GM23338 (cell line): ENCODE measurements at regions not wholly inside any gene's neighbourhood (a gene's known extent, or its start where the extent isn't known, plus 50 kb on each side); places are given as distances from the start of the nearest gene placed in this dataset.

ENCODE experiments used
- ATAC-seq: fragments of 200-7000 bp; cut with Tn5 transposase; 3 replicates; pipeline ENCODE4 v1.9.1; 2020
- DNase-seq: peaks from one replicate; pipeline ENCODE4 v3.0.0-alpha.2; 2015; ENCODE audit warnings: low spot score
- H2AFZ ChIP-seq: fragments of 200-600 bp; sonication (generic); 2 replicates; pipeline ENCODE4 v1.8.0; 2016; ENCODE audit warnings: antibody characterized with exemption, mild to moderate bottlenecking, moderate library complexity
- H3F3A ChIP-seq: fragments of 200-600 bp; sonication (generic); replicated peaks from 2 replicates; pipeline ENCODE4 v1.8.0; 2017; ENCODE audit warnings: antibody characterized with exemption, mixed run types, low read depth
- H3K27ac ChIP-seq: fragments of 200-600 bp; sonication (generic); 2 replicates; pipeline ENCODE4 v1.6.1; 2016; ENCODE audit warnings: low read depth
- H3K27me3 ChIP-seq: fragments of 200-600 bp; sonication (generic); 2 replicates; pipeline ENCODE4 v1.8.0; 2016; ENCODE audit warnings: mild to moderate bottlenecking, mixed run types, moderate library complexity; ENCODE audit not compliant: insufficient read depth
- H3K36me3 ChIP-seq: fragments of 200-600 bp; sonication (generic); 2 replicates; pipeline ENCODE4 v1.8.0; 2016; ENCODE audit warnings: mild to moderate bottlenecking; ENCODE audit not compliant: insufficient read depth
- H3K4me1 ChIP-seq: fragments of 200-600 bp; sonication (generic); 2 replicates; pipeline ENCODE4 v1.8.0; 2016; ENCODE audit warnings: mild to moderate bottlenecking, moderate library complexity; ENCODE audit not compliant: insufficient read depth
- H3K4me2 ChIP-seq: fragments of 200-600 bp; sonication (generic); 2 replicates; pipeline ENCODE4 v1.7.1; 2017; ENCODE audit warnings: mixed run types
- H3K4me3 ChIP-seq: fragments of 200-600 bp; sonication (generic); 2 replicates; pipeline ENCODE4 v1.6.1; 2016; ENCODE audit warnings: mixed run types
- H3K79me2 ChIP-seq: fragments of 200-600 bp; sonication (generic); replicated peaks from 2 replicates; pipeline ENCODE4 v1.8.0; 2017; ENCODE audit warnings: mild to moderate bottlenecking; ENCODE audit not compliant: insufficient read depth
- H3K9me2 ChIP-seq: fragments of 200-600 bp; sonication (generic); 2 replicates; pipeline ENCODE4 v1.8.0; 2017; ENCODE audit not compliant: insufficient read depth
- H4K20me1 ChIP-seq: fragments of 200-600 bp; sonication (generic); replicated peaks from 2 replicates; pipeline ENCODE4 v1.8.0; 2017; ENCODE audit warnings: mild to moderate bottlenecking; ENCODE audit not compliant: insufficient read depth
- H3K27ac Mint-ChIP-seq: 2 replicates; pipeline ENCODE4 v1.8.0; 2020; ENCODE audit warnings: inconsistent platforms, mild to moderate bottlenecking, moderate library complexity, mixed read lengths
- H3K27me3 Mint-ChIP-seq: 3 replicates; pipeline ENCODE4 v1.8.0; 2022; ENCODE audit warnings: low read depth, mild to moderate bottlenecking, moderate library complexity, mixed read lengths, inconsistent platforms; ENCODE audit not compliant: insufficient read depth, poor library complexity
- H3K36me3 Mint-ChIP-seq: 3 replicates; pipeline ENCODE4 v1.8.0; 2021; ENCODE audit warnings: low read depth, mild to moderate bottlenecking, inconsistent platforms, moderate library complexity, mixed read lengths
- H3K4me1 Mint-ChIP-seq: 3 replicates; pipeline ENCODE4 v1.8.0; 2020; ENCODE audit warnings: mild to moderate bottlenecking, inconsistent platforms, mixed read lengths
- H3K4me3 Mint-ChIP-seq: 3 replicates; pipeline ENCODE4 v1.8.0; 2021; ENCODE audit warnings: moderate library complexity, mild to moderate bottlenecking, inconsistent platforms, mixed read lengths
- H3K9me3 Mint-ChIP-seq: 3 replicates; pipeline ENCODE4 v1.8.0; 2020; ENCODE audit warnings: moderate library complexity, mild to moderate bottlenecking, inconsistent platforms, mixed read lengths
- CREB1 ChIP-seq: fragments of 250-450 bp; sonication (Bioruptor Pico); IDR thresholded peaks from 2 replicates; pipeline ENCODE4 v1.5.0; 2020; ENCODE audit warnings: low read depth, mild to moderate bottlenecking, moderate library complexity
- EZH2 ChIP-seq: fragments of 200-600 bp; sonication (generic); IDR thresholded peaks from one replicate; pipeline ENCODE4 v1.8.0; 2017; ENCODE audit warnings: antibody characterized with exemption, mild to moderate bottlenecking, low read depth; ENCODE audit not compliant: unreplicated experiment
- JUNB ChIP-seq: IDR thresholded peaks from one replicate; pipeline ENCODE4 v1.6.1; 2016; ENCODE audit warnings: antibody characterized with exemption; ENCODE audit not compliant: unreplicated experiment
- NANOG ChIP-seq: IDR thresholded peaks from 2 replicates; pipeline ENCODE4 v1.6.1; 2016; ENCODE audit warnings: antibody characterized with exemption, borderline replicate concordance
- POLR2AphosphoS5 ChIP-seq: IDR thresholded peaks from 2 replicates; pipeline ENCODE4 v1.6.1; 2016; ENCODE audit warnings: antibody characterized with exemption, low read depth
- REST ChIP-seq: IDR thresholded peaks from one replicate; pipeline ENCODE4 v1.6.1; 2018; ENCODE audit warnings: antibody characterized with exemption; ENCODE audit not compliant: unreplicated experiment
- ZNF331 ChIP-seq: fragments of 250-450 bp; sonication (Bioruptor Pico); IDR thresholded peaks from 2 replicates; pipeline ENCODE4 v1.5.0; 2020; ENCODE audit warnings: low read depth, mild to moderate bottlenecking, moderate library complexity
- ZNF462 ChIP-seq: fragments of 250-450 bp; sonication (Bioruptor Pico); IDR thresholded peaks from 2 replicates; pipeline ENCODE4 v1.5.0; 2020; ENCODE audit warnings: mild to moderate bottlenecking, moderate library complexity
- TF ChIP-seq, protein P1 (sequence below), 2 experiments: fragments of 200-600 bp in 1 of 2; sonication (generic) in 1 of 2; conservative IDR thresholded peaks; 2 replicates each; pipeline versions ENCODE4 v1.5.1 to v1.6.1; 2016 to 2017; ENCODE audit warnings: antibody characterized with exemption in 2 of 2, low read depth in 2 of 2, mild to moderate bottlenecking in 2 of 2, moderate library complexity in 1 of 2
- TF ChIP-seq, protein P2 (sequence below): IDR thresholded peaks from 2 replicates; pipeline ENCODE4 v1.6.1; 2016; ENCODE audit warnings: antibody characterized with exemption

- TF ChIP-seq ZNF462 (CRISPR knock-in tag) = no peak
- TF ChIP-seq, protein P1, sequence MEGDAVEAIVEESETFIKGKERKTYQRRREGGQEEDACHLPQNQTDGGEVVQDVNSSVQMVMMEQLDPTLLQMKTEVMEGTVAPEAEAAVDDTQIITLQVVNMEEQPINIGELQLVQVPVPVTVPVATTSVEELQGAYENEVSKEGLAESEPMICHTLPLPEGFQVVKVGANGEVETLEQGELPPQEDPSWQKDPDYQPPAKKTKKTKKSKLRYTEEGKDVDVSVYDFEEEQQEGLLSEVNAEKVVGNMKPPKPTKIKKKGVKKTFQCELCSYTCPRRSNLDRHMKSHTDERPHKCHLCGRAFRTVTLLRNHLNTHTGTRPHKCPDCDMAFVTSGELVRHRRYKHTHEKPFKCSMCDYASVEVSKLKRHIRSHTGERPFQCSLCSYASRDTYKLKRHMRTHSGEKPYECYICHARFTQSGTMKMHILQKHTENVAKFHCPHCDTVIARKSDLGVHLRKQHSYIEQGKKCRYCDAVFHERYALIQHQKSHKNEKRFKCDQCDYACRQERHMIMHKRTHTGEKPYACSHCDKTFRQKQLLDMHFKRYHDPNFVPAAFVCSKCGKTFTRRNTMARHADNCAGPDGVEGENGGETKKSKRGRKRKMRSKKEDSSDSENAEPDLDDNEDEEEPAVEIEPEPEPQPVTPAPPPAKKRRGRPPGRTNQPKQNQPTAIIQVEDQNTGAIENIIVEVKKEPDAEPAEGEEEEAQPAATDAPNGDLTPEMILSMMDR (conservative IDR thresholded peaks at IDR 0.05; ENCODE audit: low read depth in 2 of 2) = no peak
- no peak for TF ChIP-seq ZNF331 (CRISPR knock-in tag)
- no peak for TF ChIP-seq EZH2
Measured at GRCh38 chr2:8533923-8534322, 147.9 kb upstream of the ID2 start (continued).

- H3K27me3 Mint-ChIP-seq = peaks cover 8% of the 10 kb centered on the region
- H3K79me2 ChIP-seq = no peaks in the 10 kb centered on the region
- H3K4me1 ChIP-seq = no peaks in the 10 kb centered on the region
- H3K27me3 ChIP-seq = no peaks in the 10 kb centered on the region
- H4K20me1 ChIP-seq = no peaks in the 10 kb centered on the region
- H3K4me2 ChIP-seq = no peak overlapping the region
- no peak overlapping the region for H3K27ac ChIP-seq
- H3K36me3 ChIP-seq = no peaks in the 10 kb centered on the region
- H3K27ac Mint-ChIP-seq = no peak overlapping the region
- no peak for ATAC-seq
- DNase-seq = no peak
- H3K9me2 ChIP-seq = no peaks in the 10 kb centered on the region
- H3K9me3 Mint-ChIP-seq = peaks cover 14% of the 10 kb centered on the region
- H3K36me3 Mint-ChIP-seq = peaks cover 3% of the 10 kb centered on the region; the same call in 2 of the 3 replicates
- no peak overlapping the region for H3K4me3 ChIP-seq
- H2AFZ ChIP-seq = no peak overlapping the region
- H3K4me3 Mint-ChIP-seq = no peak overlapping the region
- H3F3A ChIP-seq = no peaks in the 10 kb centered on the region
- H3K4me1 Mint-ChIP-seq = peaks cover 3% of the 10 kb centered on the region; the same call in 1 of the 3 replicates
- TF ChIP-seq ZNF331 (CRISPR knock-in tag) (no peak), POLR2AphosphoS5 (no peak), NANOG (no peak), CREB1 (no peak), REST (no peak), JUNB (no peak), EZH2 (no peak)
- TF ChIP-seq, protein P1 (conservative IDR thresholded peaks at IDR 0.05; ENCODE audit: low read depth in 2 of 2) = no peak
- TF ChIP-seq, protein P2, sequence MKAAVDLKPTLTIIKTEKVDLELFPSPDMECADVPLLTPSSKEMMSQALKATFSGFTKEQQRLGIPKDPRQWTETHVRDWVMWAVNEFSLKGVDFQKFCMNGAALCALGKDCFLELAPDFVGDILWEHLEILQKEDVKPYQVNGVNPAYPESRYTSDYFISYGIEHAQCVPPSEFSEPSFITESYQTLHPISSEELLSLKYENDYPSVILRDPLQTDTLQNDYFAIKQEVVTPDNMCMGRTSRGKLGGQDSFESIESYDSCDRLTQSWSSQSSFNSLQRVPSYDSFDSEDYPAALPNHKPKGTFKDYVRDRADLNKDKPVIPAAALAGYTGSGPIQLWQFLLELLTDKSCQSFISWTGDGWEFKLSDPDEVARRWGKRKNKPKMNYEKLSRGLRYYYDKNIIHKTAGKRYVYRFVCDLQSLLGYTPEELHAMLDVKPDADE = no peak
Measured at GRCh38 chr2:8534386-8534728, 147.5 kb upstream of the ID2 start.
